Upper lobe of left lung (tissue), 4 donors: ENCODE measurements at regions not wholly inside any gene's neighbourhood (a gene's known extent, or its start where the extent isn't known, plus 50 kb on each side); places are given as distances from the start of the nearest gene placed in this dataset.

Experiments
- POLR2A ChIP-seq, 4 donors: fragments of 450-650 bp; IDR thresholded peaks; one replicate each; pipeline ENCODE4 v1.5.1; 2016 to 2017; ENCODE audit warnings: antibody characterized with exemption in 4 of 4, mild to moderate bottlenecking in 2 of 4
- POLR2AphosphoS5 ChIP-seq, 2 donors: sonication (generic); formaldehyde crosslinking; IDR thresholded peaks; one replicate each; pipeline ENCODE4 v1.5.1; 2017; ENCODE audit warnings: antibody characterized with exemption in 2 of 2
- TF ChIP-seq, protein P1 (sequence below), 6 experiments: fragments of 450-650 bp in 4 of 6; fragments of 200-600 bp in 2 of 6; sonication (generic) in 2 of 6; IDR thresholded peaks; one replicate each; pipeline ENCODE4 v1.5.1; 2016 to 2019; ENCODE audit warnings: antibody characterized with exemption in 6 of 6

DNA sequence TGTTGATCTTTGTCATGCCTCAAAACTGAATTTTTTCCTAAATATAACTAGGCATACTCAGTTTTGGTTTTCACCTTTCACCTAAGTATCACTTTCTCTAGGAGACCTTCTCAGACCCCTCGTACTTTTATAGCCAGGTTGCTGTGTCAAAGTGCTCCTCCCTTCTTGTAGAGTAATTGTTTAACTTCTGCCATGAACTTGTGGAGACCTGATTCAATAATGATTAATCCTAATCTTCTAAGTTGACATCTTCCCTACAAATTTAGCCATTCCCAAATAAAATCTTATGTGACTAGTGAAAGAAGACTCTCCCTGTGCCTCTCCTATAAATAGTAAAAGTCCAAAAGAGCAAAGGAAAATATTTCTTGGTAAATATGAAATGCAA lies 159.8 kb downstream of the SPATA31D1 start:
- TF ChIP-seq, protein P1, sequence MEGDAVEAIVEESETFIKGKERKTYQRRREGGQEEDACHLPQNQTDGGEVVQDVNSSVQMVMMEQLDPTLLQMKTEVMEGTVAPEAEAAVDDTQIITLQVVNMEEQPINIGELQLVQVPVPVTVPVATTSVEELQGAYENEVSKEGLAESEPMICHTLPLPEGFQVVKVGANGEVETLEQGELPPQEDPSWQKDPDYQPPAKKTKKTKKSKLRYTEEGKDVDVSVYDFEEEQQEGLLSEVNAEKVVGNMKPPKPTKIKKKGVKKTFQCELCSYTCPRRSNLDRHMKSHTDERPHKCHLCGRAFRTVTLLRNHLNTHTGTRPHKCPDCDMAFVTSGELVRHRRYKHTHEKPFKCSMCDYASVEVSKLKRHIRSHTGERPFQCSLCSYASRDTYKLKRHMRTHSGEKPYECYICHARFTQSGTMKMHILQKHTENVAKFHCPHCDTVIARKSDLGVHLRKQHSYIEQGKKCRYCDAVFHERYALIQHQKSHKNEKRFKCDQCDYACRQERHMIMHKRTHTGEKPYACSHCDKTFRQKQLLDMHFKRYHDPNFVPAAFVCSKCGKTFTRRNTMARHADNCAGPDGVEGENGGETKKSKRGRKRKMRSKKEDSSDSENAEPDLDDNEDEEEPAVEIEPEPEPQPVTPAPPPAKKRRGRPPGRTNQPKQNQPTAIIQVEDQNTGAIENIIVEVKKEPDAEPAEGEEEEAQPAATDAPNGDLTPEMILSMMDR (IDR thresholded peaks at IDR 0.05) = no peak
- no peak for TF ChIP-seq POLR2A (IDR thresholded peaks at IDR 0.05)
- no peak for TF ChIP-seq POLR2AphosphoS5 (IDR thresholded peaks at IDR 0.05)
